ENCODE measurements at regions not wholly inside any gene's neighbourhood (a gene's known extent, or its start where the extent isn't known, plus 50 kb on each side); places are given as distances from the start of the nearest gene placed in this dataset.

DNA sequence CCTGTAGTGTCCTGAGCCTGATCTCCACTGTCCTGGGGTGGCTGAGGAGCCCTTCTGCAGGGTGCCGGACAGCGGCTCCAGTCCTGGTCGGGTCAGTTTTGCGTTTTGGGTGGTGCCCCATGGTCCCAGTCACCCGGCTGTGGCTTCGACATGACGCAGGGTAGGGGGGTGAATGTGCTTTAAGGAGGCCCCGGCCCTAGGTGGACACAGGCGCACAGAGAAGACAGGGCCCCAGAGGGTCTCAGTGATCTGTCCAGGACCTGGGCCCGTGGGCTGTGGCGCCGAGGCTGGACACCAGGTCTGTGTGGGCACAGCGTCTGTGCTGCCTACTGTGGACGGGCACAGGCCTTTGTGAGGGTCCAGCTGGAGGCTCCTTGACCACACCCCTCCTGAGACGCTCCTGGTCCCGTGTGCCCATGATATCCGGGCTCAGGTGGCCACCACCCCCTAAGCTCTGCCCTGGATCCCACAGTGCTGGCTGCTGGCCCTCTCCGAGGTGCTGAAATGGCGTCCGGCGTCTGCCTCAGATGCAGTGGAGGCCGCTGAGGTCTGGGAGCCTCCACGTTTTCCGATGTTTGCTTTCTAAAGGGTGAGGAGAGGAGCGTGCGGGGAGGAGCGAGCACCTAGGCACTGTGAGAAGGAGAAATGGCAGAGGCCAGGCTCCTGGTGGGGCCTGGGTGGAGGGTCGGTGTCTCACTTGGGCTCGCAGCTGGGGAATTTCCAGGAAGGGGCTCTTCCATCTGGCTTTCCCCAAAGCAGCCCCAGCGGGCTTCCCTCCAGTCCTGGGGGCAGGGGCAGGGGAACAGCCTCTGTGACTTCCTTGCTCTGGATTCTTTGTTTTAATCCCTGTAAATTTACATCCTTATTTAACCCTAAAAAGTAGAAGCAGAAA is 56.1 kb upstream of the ACSF3 start:
- Mint-ChIP-seq H3K36me3 (ENCODE audit: low read depth) (no peaks in the 10 kb centered on the region), H3K27ac (no peak overlapping the region), H3K4me3 (no peak overlapping the region), H3K27me3 (peaks cover 1% of the 10 kb centered on the region), H3K9me3 (no peaks in the 10 kb centered on the region), H3K4me1 (ENCODE audit: low read depth) (peaks cover 12% of the 10 kb centered on the region)
- ATAC-seq (peak; percentile 65), DNase-seq (peak; percentile 52)
- CTCF ChIA-PET = no interaction called here
- TF ChIP-seq, protein P1, sequence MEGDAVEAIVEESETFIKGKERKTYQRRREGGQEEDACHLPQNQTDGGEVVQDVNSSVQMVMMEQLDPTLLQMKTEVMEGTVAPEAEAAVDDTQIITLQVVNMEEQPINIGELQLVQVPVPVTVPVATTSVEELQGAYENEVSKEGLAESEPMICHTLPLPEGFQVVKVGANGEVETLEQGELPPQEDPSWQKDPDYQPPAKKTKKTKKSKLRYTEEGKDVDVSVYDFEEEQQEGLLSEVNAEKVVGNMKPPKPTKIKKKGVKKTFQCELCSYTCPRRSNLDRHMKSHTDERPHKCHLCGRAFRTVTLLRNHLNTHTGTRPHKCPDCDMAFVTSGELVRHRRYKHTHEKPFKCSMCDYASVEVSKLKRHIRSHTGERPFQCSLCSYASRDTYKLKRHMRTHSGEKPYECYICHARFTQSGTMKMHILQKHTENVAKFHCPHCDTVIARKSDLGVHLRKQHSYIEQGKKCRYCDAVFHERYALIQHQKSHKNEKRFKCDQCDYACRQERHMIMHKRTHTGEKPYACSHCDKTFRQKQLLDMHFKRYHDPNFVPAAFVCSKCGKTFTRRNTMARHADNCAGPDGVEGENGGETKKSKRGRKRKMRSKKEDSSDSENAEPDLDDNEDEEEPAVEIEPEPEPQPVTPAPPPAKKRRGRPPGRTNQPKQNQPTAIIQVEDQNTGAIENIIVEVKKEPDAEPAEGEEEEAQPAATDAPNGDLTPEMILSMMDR (IDR thresholded peaks at IDR 0.05) = no peak
- intact Hi-C loops (cut with micrococcal nuclease) = no loop called here
- POLR2A ChIA-PET = no interaction called here

DNA sequence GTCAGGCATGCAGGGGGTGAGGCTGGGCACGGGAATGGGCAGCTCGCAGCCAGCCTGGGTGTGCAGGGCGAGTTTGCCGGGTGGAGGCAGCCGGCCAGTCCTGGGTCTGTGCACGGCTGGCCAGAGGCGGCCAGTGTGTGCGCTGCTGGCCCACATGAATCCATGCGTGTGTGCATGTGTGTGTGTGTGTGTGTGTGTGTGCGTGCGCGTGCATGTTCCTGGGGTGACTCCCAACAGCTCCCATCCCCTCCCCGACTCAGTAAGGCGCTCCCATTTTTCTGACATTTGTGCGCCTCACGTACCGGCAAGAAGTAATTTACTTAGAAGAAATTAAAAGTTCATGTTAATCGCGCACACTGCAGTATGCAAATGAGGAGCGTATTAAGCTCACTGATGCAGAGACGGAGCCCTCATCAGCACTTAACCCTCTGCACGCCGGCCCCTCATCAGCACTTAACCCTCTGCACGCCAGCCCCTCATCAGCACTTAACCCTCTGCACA is 55.4 kb upstream of the ACSF3 start:
- TF ChIP-seq, protein P1 (IDR thresholded peaks at IDR 0.05) = no peak
- no peak overlapping the region for H3K4me3 Mint-ChIP-seq
- DNase-seq = no peak
- no peaks in the 10 kb centered on the region for H3K9me3 Mint-ChIP-seq
- intact Hi-C loops (cut with micrococcal nuclease) = no loop called here
- peaks cover 1% of the 10 kb centered on the region for H3K27me3 Mint-ChIP-seq
- POLR2A ChIA-PET = interaction anchor here (0.8 kb wide), 1 partner anchor 56 kb away, joined by 3 read pairs; no protein-coding TSS in a partner anchor
- CTCF ChIA-PET = no interaction called here
- peaks cover 9% of the 10 kb centered on the region for H3K4me1 Mint-ChIP-seq (ENCODE audit: low read depth)
- H3K27ac Mint-ChIP-seq = no peak overlapping the region
- H3K36me3 Mint-ChIP-seq (ENCODE audit: low read depth) = no peaks in the 10 kb centered on the region
- ATAC-seq = no peak

DNA sequence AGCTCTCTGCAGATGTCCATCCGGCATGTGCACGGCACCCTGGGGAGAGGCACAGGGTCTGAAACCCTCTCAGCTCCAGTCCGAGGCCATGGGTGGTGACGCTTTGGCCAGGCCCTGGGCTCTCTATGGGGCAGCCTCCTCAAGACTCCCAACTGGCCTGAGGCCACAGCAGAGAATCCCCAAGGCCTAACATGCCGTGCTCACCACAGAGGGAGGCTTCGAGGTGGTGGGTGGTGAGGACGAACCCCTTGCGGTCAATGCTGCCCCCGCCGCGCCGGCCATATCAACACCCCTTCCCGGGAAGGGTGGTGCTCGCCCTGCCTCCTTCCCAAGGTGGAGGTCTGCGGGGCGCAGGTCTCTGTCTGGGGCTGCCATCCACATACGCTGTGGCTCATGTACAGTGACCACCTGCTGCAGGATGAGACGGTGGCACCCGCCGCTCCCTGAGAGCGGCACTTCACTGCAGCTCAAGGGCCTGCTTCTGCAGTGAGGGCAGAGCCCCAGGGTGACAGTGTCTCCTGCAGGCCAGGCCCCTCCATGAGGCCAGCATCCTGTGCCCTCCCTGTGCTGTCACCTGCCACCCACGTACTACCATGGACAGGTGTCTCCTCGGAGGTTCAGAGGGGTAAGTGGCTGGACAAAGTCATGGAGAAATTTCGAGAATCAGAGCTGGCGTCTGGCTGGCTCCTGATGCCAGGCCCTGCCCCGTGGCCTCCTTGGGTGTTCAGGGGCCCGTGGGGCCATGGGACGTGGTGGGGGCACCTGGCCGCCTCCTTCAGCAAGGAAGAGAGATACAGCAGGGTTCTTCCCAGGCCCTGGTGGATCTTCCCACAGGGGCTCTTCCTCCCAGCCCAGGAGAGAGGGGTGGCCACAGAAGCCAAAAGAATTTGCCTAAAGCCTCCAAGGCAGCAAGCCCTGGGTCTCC is 54.6 kb upstream of the ACSF3 start:
- ATAC-seq = no peak
- TF ChIP-seq, protein P1 (IDR thresholded peaks at IDR 0.05) = no peak
- ChIA-PET CTCF (no interaction called here), POLR2A (interaction anchor here (0.8 kb wide), 1 partner anchor 55 kb away, joined by 3 read pairs; no protein-coding TSS in a partner anchor)
- Mint-ChIP-seq H3K4me1 (ENCODE audit: low read depth) (peaks cover 9% of the 10 kb centered on the region), H3K4me3 (no peak overlapping the region), H3K27ac (no peak overlapping the region), H3K27me3 (peaks cover 1% of the 10 kb centered on the region), H3K9me3 (no peaks in the 10 kb centered on the region), H3K36me3 (ENCODE audit: low read depth) (no peaks in the 10 kb centered on the region)
- no peak for DNase-seq
- intact Hi-C loops (cut with micrococcal nuclease) = no loop called here

DNA sequence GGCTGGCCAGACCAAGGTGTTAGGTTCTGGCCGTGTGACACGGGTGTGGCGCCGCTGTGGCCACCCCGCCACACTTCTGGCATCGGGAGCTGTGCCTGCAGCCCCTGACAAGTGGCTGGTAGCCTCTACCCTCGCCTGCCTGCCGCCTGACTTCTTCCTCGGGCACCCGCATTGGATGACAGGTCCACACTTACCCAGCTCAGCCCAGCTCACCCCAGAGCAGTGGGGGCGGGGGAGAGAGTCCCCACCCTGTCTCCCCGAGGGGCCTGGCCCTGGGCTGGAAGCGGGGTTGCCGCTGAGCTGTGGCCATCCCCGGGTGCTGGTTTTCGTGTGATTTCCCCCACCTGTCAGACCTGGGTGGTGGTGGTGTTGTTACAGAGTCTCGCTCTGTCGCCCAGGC is 53.9 kb upstream of the ACSF3 start:
- no peak for ATAC-seq
- POLR2A ChIA-PET = no interaction called here

More for the DNA sequence above, 53.9 kb upstream of the ACSF3 start:
- H3K27me3 Mint-ChIP-seq = peaks cover 1% of the 10 kb centered on the region
- CTCF ChIA-PET = no interaction called here
- TF ChIP-seq, protein P1 (IDR thresholded peaks at IDR 0.05) = no peak
- intact Hi-C loops (cut with micrococcal nuclease) = no loop called here
- H3K4me1 Mint-ChIP-seq (ENCODE audit: low read depth) = peaks cover 7% of the 10 kb centered on the region
- H3K27ac Mint-ChIP-seq = no peak overlapping the region
- no peak for DNase-seq
- H3K36me3 Mint-ChIP-seq (ENCODE audit: low read depth) = no peaks in the 10 kb centered on the region
- H3K4me3 Mint-ChIP-seq = no peak overlapping the region
- H3K9me3 Mint-ChIP-seq = no peaks in the 10 kb centered on the region

All from activated CD8-positive, alpha-beta T cell treated with anti-CD3 and anti-CD28 coated beads for 36 hours (primary cell).